ENCODE measurements at regions not wholly inside any gene's neighbourhood (a gene's known extent, or its start where the extent isn't known, plus 50 kb on each side); places are given as distances from the start of the nearest gene placed in this dataset.

DNA sequence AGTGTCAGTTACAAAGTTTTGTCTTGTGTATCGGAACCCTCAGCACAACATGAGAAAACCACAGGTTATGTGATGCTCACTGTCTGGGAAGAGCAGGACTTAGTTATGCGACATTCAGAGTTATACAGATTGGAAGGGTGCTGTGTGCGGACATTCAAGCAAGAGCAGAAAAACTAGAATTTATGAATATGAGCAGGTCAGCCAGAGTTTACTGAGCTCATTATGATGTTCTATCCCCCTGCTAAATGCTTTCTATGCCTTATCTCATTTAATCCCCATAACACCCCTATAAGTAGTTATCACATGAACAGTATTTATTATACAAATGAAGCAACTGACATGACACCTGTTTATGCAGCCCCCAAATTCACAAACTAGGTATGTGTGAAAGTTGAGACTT is 1083.2 kb downstream of the FLRT2 start:
- no peak for DNase-seq (ENCODE audit: low read depth)

DNA sequence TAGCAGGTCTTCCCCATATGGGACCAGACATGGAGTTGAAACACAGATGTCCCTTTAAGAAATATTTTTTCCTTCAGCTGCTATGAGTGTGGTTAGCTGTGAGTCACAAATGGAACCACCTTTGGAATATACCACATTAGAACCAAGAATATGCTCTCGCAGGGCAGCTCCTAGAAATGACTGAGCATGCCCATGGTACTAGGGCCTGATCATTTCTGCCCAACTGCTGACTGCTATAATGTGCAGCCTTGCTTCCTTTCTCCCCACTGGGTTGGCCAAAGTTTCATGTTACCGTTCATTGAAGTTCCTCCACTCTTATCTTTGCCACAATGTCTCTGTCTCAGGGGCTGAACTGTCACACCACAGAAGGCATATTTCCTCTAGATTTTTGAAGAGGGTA is 1074.6 kb downstream of the FLRT2 start:
- DNase-seq (ENCODE audit: low read depth), result no peak

DNA sequence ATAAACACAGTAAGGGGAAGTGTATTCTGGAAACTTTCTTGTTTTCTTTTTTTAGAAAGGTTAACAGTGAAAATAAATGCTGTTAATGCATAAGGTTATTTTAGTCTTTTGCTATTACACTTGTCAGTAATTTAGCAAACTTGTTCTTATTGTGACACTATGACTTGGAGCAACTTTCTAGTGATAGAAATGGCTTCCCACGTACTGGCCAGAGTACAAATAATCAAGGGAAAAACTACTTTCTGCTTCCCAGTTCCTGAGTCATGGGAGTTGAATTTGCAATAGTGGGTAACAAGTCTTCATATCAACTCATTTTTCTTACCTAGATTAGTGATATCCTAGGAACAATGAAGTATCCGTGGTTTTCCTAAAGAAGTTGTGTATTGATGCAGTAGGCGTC is 1072.3 kb downstream of the FLRT2 start:
- no peak for DNase-seq (ENCODE audit: low read depth)

DNA sequence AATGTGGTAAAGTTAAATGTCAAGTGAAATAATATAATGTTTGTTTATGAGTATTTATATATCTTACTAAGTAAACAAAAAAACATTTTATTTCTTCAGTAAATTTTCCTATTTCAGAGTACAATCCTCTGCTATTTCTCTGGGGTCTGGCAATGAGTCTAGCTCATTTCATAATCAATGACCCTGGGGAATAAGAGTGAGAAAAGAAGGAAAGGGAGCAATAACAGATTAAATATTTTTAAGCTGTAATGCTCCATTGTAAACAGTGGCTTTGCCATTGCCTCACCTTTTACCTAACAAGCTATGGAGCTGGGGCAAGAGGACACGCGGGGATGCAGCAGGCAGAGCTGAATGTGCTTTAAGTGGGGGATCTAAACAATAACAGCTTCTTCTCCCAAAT is 1071.9 kb downstream of the FLRT2 start:
- DNase-seq (ENCODE audit: low read depth), result no peak

DNA sequence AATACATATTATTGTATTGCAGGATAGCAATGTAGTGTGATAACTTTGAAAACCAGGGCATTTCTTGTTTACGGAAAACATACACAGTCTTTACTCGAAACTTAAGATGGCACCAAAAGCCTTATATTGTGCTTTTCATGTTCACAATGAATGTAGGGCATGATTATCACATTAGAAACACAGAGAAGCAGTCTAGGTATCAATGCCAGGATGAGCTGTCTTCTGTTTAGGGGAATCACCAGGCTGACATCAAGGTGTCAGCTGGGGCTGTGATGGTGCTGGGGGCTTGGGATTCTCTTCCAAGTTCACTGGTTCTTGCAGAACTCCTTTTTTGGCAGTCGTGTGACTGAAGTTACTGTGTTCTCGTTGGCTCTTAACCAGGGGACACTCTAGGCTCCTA is 1067.3 kb downstream of the FLRT2 start:
- DNase-seq (ENCODE audit: low read depth), result no peak

DNA sequence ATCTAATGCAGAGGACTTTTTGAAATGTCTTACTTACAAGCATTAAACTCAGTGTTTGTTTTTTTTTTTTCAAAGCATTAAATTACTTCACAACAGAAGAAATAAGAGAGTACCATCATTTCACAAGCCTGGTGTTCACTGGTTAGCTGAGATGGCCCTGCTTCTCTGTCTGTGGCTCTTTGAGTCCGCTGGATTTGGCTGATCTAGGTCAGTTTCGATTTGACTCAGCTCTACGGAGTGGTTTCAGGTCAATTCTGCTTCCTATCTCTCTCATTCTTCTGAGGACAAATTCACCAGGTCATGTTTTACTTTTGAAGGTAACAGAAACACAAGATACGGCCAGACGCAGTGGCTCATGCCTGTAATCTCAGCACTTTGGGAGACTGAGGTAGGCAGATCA is 1066.1 kb downstream of the FLRT2 start:
- DNase-seq (ENCODE audit: low read depth), result no peak

DNA sequence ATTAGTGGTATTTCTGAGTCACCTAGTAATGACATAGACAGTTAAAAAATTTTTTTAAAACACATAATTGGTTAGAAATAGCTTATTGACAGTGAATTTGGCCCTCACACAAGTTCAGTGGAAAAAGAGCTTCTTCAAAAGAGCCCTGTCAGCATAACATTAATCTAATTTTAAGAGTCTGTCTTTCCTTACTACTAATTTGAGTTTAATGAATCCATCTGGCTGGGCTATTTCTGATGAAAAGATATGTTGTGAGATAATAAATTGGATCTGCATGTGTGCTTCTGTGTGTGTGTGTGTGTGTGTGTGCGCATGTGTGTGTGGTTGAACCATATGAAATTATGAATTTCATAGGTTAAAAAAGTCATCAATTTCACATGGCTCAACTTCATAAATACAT is 1045.2 kb downstream of the FLRT2 start:
- no peak for DNase-seq (ENCODE audit: low read depth)

DNA sequence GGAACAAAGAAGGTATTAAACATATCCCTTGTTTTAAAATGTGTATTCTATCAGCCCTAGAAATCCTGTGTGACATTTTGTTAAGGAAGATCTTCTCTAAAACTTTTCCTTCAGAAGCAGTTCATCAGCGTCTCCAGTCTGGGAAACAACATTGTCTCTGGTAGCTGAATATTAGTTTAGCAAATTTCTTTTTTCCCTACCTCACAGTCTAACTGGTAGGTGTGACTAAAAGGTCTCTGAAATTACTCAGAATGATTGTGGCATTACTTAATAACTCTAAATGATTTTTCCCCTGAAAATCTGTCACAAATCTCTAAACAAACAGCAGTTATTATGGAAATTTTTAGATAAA is 1044.8 kb downstream of the FLRT2 start:
- DNase-seq (ENCODE audit: low read depth), result no peak

DNA sequence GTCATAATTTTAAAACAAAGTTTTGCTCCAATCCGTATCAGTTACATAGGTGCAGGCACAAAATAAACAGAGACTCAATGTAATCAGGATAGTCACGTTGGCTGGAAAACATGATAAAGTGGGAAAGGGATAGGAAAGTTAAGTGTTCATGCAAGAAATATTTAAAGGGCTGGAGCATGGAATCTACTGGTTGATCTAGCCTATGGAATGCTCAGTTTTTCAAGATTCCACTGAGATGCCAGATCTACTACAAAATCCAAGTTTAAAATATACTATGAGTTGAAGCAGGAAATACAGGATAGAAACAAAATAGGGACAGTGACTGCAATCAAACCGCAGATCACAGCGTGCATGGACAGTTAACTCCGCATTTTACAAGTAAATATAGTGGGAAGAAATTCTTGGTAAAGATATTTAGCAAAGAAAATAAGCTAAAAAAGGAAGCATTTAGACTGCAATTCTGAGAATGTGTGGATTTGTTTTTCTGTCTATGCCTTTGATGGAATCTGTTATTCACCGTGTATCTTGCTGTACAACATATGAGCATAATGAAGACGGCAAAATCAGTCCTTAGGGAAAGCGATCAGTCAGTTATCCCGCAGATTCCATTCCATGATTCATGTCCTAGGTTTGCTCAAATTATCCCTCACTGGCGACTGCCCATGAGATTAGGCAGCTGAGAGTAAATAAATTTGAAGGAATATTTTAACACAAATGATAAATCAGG is 1044.3 kb downstream of the FLRT2 start:
- DNase-seq (ENCODE audit: low read depth), result no peak

DNA sequence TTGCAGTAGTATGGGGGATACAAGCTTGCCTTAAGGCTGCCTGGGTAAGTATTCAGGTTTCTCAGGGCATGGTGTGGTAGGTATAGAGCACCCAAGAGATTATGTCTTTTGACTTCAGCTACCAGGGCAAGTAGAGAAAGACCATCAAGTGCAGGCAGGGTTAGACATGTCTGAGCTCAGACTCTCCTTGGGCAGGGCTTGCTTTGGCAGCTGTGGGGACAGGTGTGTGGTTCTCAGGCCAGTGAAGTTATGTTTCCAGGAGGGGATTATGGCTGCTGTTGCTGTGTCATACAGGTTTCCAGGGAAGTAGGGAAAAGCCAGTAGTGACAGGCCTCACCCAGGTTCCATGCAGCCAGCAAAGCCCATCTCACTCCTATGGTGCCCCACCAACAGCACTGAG is 1040.4 kb downstream of the FLRT2 start:
- DNase-seq (ENCODE audit: low read depth), result no peak

DNA sequence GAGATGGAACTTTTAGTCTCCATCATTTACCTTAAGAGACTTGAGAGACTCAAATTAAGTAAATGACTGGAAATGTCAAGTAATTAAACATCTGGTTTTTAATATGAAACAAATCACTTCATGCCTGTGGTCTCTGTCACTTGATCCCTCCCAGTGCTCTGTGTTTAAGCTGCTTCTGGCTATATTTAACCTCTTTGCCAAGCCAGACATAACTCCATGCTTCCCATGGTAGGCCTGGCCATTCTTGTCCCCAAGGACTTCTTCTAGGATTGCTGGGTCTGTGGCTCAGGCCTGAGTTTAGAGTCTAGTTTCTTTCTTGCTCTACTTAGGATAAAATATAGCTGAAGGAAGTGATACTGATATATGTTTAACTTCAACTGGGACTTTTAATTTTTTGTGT is 1013.6 kb downstream of the FLRT2 start:
- DNase-seq (ENCODE audit: low read depth), result no peak

DNA sequence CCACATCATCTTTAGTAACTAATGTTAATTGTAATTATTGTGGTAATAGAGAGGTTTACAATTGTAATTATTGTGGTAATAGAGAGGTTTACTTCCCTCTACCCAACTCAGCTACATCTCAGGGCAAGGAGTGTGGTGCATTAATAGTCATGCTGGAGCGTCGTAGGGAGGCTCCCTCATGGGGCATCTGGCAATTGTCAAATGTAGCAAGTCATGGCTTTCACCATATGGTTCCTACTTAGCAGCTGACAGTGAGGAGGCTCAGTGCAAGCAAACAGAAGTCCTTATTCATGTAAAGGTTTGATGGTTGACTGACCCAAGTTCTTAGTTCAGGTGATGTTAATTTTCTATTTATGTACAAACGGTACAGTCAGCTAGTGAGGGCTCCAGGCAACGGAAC is 1012.0 kb downstream of the FLRT2 start:
- DNase-seq (ENCODE audit: low read depth), result no peak

DNA sequence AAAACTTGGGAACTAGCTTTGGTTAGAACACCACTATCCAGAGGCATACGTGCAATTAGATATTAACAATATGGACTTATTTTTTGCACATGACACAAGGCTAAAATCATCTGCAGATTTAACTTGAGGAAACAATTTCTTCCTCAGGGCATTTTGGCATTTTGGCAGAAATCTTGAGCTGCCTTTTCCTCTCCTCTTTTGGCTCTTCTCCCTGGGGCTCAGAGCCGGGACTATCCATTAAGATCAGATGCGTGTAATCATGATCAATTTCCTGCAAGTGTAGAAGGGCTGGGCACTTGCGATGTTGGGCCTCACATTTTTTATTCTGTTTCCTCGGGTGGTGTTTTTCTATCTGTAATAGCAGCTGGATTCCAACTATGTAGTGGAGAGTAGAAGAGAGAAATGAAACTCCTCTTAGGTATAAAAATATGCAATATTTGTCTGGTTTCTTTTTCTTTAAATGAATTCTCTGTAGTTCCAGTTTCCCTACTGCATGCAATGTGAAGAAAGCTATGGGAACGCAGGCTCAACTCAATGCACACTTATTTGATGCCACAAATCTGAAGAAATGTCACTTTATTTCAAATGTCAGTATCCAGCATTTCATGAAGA is 1010.8 kb downstream of the FLRT2 start:
- DNase-seq (ENCODE audit: low read depth), result no peak

DNA sequence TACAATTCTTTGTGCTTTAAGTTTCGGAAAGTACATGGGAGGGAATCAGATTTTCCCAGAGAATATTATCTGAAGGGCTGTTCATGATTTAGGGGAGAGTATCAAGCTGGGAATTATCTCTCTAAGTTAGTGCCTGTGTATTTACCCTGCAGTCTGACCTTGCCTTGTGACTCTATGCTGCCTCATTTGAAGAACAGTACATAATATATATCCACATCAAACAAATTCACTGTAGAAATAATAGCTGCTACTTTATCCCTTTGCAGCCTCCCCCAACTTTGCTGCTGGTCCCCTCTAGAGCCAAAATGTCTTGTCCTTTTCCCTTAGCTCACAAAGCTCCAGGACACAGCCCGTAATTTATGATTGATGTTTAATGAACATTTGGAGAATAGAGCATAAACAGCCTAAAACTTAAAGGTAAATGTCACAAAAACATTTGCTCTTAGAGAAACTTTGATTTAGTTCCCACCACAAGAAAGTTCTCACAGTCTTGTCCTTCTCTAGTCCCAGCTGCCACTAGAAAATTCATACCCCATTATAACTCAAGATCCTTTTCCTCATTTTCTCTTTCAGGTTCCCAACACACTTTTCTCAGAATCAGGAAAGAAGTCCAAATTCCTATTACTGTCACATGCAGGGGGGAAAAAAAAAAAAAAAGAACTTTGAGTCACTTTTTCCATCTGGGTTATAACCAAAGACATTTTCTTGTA is 1009.6 kb downstream of the FLRT2 start:
- DNase-seq (ENCODE audit: low read depth), result no peak

DNA sequence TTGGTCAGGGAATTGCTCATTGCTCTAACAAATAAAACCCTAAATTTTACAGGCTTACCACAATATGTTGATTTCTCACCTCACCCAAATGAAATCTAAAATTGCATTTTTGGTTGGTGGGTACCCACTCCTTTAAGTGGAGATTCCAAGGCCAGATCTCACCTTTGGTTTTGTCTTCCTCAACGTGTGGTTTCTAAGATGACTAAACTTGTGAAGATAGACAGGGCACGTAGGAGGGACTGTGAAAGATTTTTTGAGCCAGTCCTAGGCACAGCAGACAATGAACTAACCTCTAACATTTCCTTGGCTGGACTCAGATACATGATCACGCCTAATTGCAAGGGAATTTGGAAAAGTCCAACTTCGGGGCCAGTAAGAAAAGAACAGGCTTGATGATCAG is 1003.9 kb downstream of the FLRT2 start:
- DNase-seq (ENCODE audit: low read depth), result no peak

DNA sequence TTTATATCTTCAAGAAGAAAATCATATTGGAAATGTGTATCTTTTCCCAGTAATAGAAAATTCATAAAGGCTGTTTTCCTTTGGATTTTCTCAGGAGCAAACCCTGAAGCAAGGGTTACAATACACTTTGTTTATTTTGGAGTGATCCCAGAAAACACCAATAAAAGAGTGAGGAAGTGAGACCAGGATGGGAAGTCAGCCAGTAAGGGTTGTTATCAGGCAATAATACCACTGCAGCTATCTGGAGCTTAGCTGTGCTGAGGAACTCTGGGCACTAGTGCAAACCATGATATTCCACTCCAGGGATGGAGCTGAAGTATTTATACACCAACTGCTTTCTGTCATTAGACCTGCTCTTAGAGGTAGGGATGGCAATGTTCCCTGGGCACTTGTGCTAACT is 1002.3 kb downstream of the FLRT2 start:
- DNase-seq (ENCODE audit: low read depth), result no peak

DNA sequence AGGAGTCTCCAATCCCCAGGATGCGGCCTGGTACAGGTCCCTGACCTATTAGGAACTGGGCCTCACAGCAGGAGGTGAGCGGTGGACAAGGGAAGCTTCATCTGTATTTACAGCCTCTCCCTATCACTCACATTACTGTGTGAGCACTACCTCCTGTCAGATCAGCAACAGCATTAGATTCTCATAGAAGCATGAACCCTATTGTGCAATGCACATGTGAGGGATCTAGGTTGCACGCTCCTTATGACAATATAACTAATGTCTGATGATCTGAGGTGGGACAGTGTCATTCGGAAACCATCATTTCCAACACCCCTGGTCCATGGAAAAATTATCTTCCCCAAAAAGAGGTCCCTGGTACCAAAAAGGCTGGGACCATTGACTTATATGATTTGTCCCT is 1000.5 kb downstream of the FLRT2 start:
- no peak for DNase-seq (ENCODE audit: low read depth)

DNA sequence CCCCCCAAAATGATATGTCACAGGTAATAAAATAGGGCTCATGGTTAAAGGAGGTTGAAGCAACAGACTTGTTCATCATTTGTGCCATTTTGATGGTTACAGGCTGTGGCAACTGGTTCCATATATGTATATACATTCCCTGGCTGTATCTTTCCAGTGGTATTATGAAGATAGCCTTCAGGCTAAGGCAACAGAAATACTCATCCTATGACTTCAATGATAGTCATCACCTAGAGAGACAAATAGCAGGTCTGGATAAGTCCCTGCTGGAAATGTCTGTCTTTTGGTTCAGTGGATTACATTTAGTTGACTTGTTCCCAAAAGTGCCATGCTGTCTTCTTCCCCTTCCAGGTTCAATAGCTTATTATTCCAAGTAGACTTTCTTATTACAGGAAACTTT is 997.4 kb downstream of the FLRT2 start:
- no peak for DNase-seq (ENCODE audit: low read depth)

DNA sequence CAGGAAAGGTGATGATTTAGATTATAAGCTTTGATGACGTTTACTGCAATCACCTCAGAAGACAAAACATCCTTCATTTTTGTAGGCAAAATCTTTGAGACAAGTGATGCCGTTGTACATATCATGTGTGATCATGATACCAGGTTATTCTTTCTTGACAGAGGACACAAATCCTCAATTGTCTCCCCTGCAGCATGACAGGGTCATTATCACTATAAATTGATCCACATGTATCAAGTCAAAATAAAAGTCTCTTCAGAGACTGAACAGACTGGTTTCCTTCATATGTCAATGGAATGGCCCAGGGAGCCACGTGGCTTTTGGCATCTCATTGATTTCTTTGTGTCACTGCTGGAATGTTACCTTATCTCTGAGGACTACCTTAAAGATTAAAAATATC is 995.7 kb downstream of the FLRT2 start:
- no peak for DNase-seq (ENCODE audit: low read depth)

DNA sequence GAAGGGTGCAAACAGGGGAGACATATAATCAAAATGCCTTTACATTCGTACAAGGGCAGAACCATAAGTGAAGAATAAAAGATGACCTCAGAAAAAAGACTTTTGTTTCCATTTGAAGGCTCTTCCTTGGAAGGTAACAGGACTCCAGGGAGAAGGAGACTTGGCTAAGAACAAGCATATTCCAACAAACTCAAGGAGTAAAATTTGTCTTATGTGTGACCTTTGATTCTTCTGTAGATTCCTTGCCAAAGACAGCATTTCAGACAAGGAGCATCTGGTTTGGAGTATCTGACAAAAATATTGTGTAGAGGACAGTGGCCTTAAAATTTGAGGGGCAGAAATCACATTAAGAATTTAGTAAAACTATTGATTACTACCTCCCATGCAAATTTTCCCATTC is 991.9 kb downstream of the FLRT2 start:
- no peak for DNase-seq (ENCODE audit: low read depth)

DNA sequence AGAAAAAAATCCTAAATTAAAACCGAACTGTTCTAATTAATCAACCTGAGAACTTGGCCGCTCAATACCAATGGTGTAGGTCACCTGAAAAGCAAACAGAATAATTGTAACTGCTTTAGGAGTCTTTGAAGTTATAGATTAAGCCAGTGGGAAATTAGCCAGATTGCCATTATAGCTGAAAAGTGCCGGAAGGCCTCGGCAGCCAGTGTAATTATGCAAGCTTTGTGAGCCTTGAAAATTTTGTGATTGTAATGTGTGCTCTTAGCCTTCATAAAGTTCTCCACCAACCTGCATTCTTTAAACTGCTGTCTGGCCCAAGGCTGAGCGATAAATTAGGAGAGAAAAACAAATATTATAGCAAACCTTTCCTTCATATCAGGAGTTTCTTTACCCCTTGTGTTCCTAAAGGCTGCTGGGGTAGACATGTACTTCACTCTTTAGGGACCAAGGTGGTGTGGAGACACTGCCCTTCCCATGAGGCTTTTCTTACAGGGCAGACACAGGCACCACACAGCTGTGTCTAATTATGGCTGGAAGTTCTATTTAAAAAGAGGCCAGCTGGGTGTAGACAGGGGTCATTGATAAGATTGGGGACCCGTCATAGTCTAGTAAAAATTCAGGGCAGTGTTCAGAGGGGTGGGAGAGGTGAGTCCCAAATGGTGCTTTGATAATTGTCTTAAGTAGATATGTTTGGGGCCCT is 991.2 kb downstream of the FLRT2 start:
- no peak for DNase-seq (ENCODE audit: low read depth)

DNA sequence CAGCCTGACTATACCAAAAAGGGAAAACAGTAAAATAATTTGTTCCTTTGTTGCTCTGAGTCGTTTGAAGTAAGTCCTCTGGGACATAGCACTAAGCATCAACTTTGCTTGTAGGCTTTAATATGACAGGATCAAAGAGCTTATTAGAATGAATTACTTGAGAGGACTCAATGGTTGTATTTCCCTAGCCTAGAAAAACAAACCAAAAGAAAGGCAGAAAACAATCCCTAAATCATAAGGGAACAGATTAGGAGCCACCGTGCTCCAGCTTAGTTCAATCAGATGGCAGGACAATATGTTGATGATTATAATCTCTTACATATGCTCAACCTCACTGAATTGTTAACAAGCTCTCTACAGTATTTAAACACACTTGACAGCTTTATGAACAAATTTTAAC is 988.4 kb downstream of the FLRT2 start:
- no peak for DNase-seq (ENCODE audit: low read depth)

DNA sequence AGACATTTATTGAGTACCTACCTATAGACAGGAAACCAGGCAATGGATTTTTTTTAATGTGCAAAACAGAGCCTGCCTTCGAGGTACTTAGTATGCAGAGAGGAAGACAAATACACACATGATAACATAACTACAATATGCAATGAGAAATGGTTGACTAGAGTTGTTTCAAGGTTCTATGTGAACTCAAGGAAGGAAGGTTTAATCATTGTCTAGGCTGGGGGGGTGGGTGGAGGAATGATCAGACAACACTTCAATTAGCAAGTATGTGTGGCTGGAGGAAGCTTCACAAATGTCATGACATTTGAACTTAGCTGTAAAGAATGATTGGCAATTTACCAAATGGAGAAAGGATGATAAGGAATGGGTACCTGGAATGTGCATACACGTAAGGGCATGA is 985.3 kb downstream of the FLRT2 start:
- DNase-seq (ENCODE audit: low read depth), result no peak

All from T-helper 22 cell (primary cell).